A549 (cell line): ENCODE measurements at regions not wholly inside any gene's neighbourhood (a gene's known extent, or its start where the extent isn't known, plus 50 kb on each side); places are given as distances from the start of the nearest gene placed in this dataset.

Experiments
- ATAC-seq, 2 experiments: fragments of 200-7000 bp in 1 of 2; fragments of >200 bp in 1 of 2; cut with Nextera tagmentation in 1 of 2; cut with Tn5 transposase in 1 of 2; 3 replicates each; pipeline versions ENCODE4 v1.8.0 to v1.9.1; 2018 to 2020; ENCODE audit warnings: mild to moderate bottlenecking in 1 of 2, moderate library complexity in 1 of 2
- CTCF ChIA-PET: fragments of 300-600 bp; sonication (Branson Sonifier 250); formaldehyde crosslinking; extraction: SDS; loops from one replicate; lab custom pipeline; 2021; ENCODE audit warnings: antibody characterized with exemption, inconsistent platforms; lab: Yijun Ruan, JAX
- POLR2A ChIA-PET: fragments of 350-600 bp; formaldehyde crosslinking; extraction: SDS; loops from one replicate; lab custom pipeline; 2021; ENCODE audit warnings: antibody characterized with exemption, inconsistent platforms; lab: Yijun Ruan, JAX
- DNase-seq, 2 experiments: peaks; one replicate each; pipeline versions ENCODE4 v3.0.0 to v3.0.0-alpha.2; 2011 to 2016; ENCODE audit warnings: low read depth in 1 of 2, low spot score in 1 of 2
- FAIRE-seq: peaks from 2 replicates; lab custom pipeline; 2011; peaks lifted over from hg19 to GRCh38; lab: Jason Lieb, UNC
- H3K27ac ChIP-seq, 2 experiments: fragments of >200 bp; sonication (Bioruptor Twin); formaldehyde crosslinking; 3 replicates each; pipeline ENCODE4 v1.5.1; 2016 to 2017
- H3K4me1 ChIP-seq: fragments of >200 bp; sonication (Bioruptor Twin); formaldehyde crosslinking; 3 replicates; pipeline ENCODE4 v1.6.1; 2016
- H3K4me2 ChIP-seq: fragments of >200 bp; sonication (Bioruptor Twin); formaldehyde crosslinking; 3 replicates; pipeline ENCODE4 v1.6.1; 2016
- H3K4me3 ChIP-seq: fragments of >200 bp; sonication (Bioruptor Twin); formaldehyde crosslinking; 3 replicates; pipeline ENCODE4 v1.5.1; 2016
- H3K9me3 ChIP-seq: fragments of >200 bp; sonication (Bioruptor Twin); formaldehyde crosslinking; 3 replicates; pipeline ENCODE4 v1.6.1; 2016
- CBX2 ChIP-seq: fragments of 200-600 bp; sonication (generic); IDR thresholded peaks from 2 replicates; pipeline ENCODE4 v1.6.1; 2016; ENCODE audit warnings: low read depth, mild to moderate bottlenecking, borderline replicate concordance
- EHMT2 ChIP-seq: fragments of 200-600 bp; sonication (generic); IDR thresholded peaks from 2 replicates; pipeline ENCODE4 v1.6.1; 2016; ENCODE audit warnings: antibody characterized with exemption, low read depth, mild to moderate bottlenecking, moderate library complexity
- ESRRA ChIP-seq: fragments of 150-350 bp; IDR thresholded peaks from 2 replicates; pipeline ENCODE4 v1.6.1; 2014; ENCODE audit warnings: mild to moderate bottlenecking, low read length, borderline replicate concordance
- FOSB ChIP-seq: fragments of 250-450 bp; sonication (Bioruptor Pico); IDR thresholded peaks from 2 replicates; pipeline ENCODE4 v1.5.0; 2020; ENCODE audit warnings: mild to moderate bottlenecking, moderate library complexity
- FOSL2 ChIP-seq, 2 experiments: fragments of 450-650 bp in 1 of 2; fragments of >200 bp in 1 of 2; sonication (Bioruptor Twin) in 1 of 2; formaldehyde crosslinking; IDR thresholded peaks; 2 replicates each; pipeline versions ENCODE4 v1.5.0 to v1.6.1; 2016 to 2020; ENCODE audit warnings: mild to moderate bottlenecking in 1 of 2, moderate library complexity in 1 of 2
- GATA3 ChIP-seq: IDR thresholded peaks from 2 replicates; pipeline ENCODE4 v1.6.1; 2012; ENCODE audit warnings: borderline replicate concordance
- HOXA7 ChIP-seq: fragments of 250-450 bp; sonication (Bioruptor Pico); IDR thresholded peaks from 2 replicates; pipeline ENCODE4 v1.5.0; 2020; ENCODE audit warnings: mild to moderate bottlenecking, moderate library complexity
- HOXB13 ChIP-seq: fragments of 250-450 bp; sonication (Bioruptor Pico); IDR thresholded peaks from 2 replicates; pipeline ENCODE4 v1.5.0; 2020; ENCODE audit warnings: low read depth, mild to moderate bottlenecking, moderate library complexity
- HOXB5 ChIP-seq: fragments of 250-450 bp; sonication (Bioruptor Pico); IDR thresholded peaks from 2 replicates; pipeline ENCODE4 v1.5.0; 2020; ENCODE audit warnings: mild to moderate bottlenecking, moderate library complexity
- JUN ChIP-seq, 2 experiments: fragments of >200 bp; sonication (Bioruptor Twin); formaldehyde crosslinking; IDR thresholded peaks; 2 replicates in 1 of 2; 3 replicates in 1 of 2; pipeline ENCODE4 v1.6.1; 2016 to 2017
- MAZ ChIP-seq: fragments of 150-350 bp; IDR thresholded peaks from 2 replicates; pipeline ENCODE4 v1.6.1; 2014; ENCODE audit warnings: antibody characterized with exemption, low read depth, low read length, borderline replicate concordance
- MYC ChIP-seq: IDR thresholded peaks from 2 replicates; pipeline ENCODE4 v1.6.1; 2012; ENCODE audit warnings: mild to moderate bottlenecking, inconsistent platforms, low read length, improper control_type of control experiment, borderline replicate concordance
- NPAS2 ChIP-seq: fragments of 250-450 bp; sonication (Bioruptor Pico); IDR thresholded peaks from 2 replicates; pipeline ENCODE4 v1.8.0; 2022; ENCODE audit warnings: mild to moderate bottlenecking, moderate library complexity, borderline replicate concordance
- NR3C1 ChIP-seq: fragments of >200 bp; sonication (Bioruptor Twin); formaldehyde crosslinking; IDR thresholded peaks from 3 replicates; pipeline ENCODE4 v1.6.1; 2017
- POLR2A ChIP-seq: IDR thresholded peaks from 2 replicates; pipeline ENCODE4 v1.6.1; 2012; ENCODE audit warnings: mild to moderate bottlenecking, low read length
- POLR2AphosphoS2 ChIP-seq: conservative IDR thresholded peaks from 2 replicates; pipeline ENCODE4 v1.6.1; 2012; ENCODE audit warnings: low read length, improper control_type of control experiment, inconsistent platforms
- RAD21 ChIP-seq, 2 experiments: fragments of >200 bp in 1 of 2; sonication (Bioruptor Twin) in 1 of 2; formaldehyde crosslinking in 1 of 2; IDR thresholded peaks in 1 of 2; conservative IDR thresholded peaks in 1 of 2; 2 replicates in 1 of 2; 3 replicates in 1 of 2; pipeline ENCODE4 v1.6.1; 2012 to 2018; ENCODE audit warnings: inconsistent platforms in 1 of 2
- RCOR1 ChIP-seq: fragments of 150-350 bp; IDR thresholded peaks from 2 replicates; pipeline ENCODE4 v1.6.1; 2014; ENCODE audit warnings: antibody characterized with exemption, low read length, low read depth
- RFX5 ChIP-seq: fragments of 450-650 bp; IDR thresholded peaks from 2 replicates; pipeline ENCODE4 v1.7.1; 2014; ENCODE audit warnings: antibody characterized with exemption, mild to moderate bottlenecking, moderate library complexity
- TFCP2L1 ChIP-seq: fragments of 250-450 bp; sonication (Bioruptor Pico); IDR thresholded peaks from 2 replicates; pipeline ENCODE4 v1.5.0; 2021; ENCODE audit warnings: mild to moderate bottlenecking
- TP53 ChIP-seq: fragments of 250-450 bp; sonication (Bioruptor Pico); IDR thresholded peaks from 2 replicates; pipeline ENCODE4 v1.5.0; 2021; ENCODE audit warnings: mild to moderate bottlenecking, moderate library complexity
- ZC3H11A ChIP-seq: fragments of 450-650 bp; IDR thresholded peaks from 2 replicates; pipeline ENCODE4 v1.6.1; 2014; ENCODE audit warnings: antibody characterized with exemption, mild to moderate bottlenecking
- WGBS: methylation state at CpG from one replicate; pipeline ENCODE4 v1.1.6; 2017; ENCODE audit errors: missing lambda C conversion rate; 5-methylcytosine and 5-hydroxymethylcytosine counted together
- TF ChIP-seq, protein P1 (sequence below): fragments of >200 bp; sonication (Bioruptor Twin); formaldehyde crosslinking; IDR thresholded peaks from 3 replicates; pipeline ENCODE4 v1.5.1; 2016
- TF ChIP-seq, protein P2 (sequence below): IDR thresholded peaks from 2 replicates; pipeline ENCODE4 v1.6.1; 2012
- TF ChIP-seq, protein P3 (sequence below): fragments of 200-600 bp; sonication (generic); IDR thresholded peaks from 2 replicates; pipeline ENCODE4 v1.6.1; 2016; ENCODE audit warnings: antibody characterized with exemption, mild to moderate bottlenecking, moderate library complexity
- TF ChIP-seq, protein P4 (sequence below): fragments of >200 bp; sonication (Bioruptor Twin); formaldehyde crosslinking; IDR thresholded peaks from 2 replicates; pipeline ENCODE4 v1.6.1; 2016

- POLR2A ChIA-PET: no interaction called here
- ATAC-seq: no peak
- Histone ChIP-seq H3K4me3 (no peak overlapping the region), H3K27ac (no peak overlapping the region), H3K9me3 (no peaks in the 10 kb centered on the region), H3K4me2 (no peak overlapping the region), H3K4me1 (no peaks in the 10 kb centered on the region)
- CTCF ChIA-PET: no interaction called here
- no peak for FAIRE-seq
- no peak for DNase-seq
- WGBS: 0% methylated on average over 1 of the region's 1 CpG
- TF ChIP-seq ZC3H11A: no peak
- TF ChIP-seq NR3C1: no peak
- no peak for TF ChIP-seq ESRRA
- TF ChIP-seq, protein P1, sequence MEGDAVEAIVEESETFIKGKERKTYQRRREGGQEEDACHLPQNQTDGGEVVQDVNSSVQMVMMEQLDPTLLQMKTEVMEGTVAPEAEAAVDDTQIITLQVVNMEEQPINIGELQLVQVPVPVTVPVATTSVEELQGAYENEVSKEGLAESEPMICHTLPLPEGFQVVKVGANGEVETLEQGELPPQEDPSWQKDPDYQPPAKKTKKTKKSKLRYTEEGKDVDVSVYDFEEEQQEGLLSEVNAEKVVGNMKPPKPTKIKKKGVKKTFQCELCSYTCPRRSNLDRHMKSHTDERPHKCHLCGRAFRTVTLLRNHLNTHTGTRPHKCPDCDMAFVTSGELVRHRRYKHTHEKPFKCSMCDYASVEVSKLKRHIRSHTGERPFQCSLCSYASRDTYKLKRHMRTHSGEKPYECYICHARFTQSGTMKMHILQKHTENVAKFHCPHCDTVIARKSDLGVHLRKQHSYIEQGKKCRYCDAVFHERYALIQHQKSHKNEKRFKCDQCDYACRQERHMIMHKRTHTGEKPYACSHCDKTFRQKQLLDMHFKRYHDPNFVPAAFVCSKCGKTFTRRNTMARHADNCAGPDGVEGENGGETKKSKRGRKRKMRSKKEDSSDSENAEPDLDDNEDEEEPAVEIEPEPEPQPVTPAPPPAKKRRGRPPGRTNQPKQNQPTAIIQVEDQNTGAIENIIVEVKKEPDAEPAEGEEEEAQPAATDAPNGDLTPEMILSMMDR: no peak
- TF ChIP-seq, protein P2, sequence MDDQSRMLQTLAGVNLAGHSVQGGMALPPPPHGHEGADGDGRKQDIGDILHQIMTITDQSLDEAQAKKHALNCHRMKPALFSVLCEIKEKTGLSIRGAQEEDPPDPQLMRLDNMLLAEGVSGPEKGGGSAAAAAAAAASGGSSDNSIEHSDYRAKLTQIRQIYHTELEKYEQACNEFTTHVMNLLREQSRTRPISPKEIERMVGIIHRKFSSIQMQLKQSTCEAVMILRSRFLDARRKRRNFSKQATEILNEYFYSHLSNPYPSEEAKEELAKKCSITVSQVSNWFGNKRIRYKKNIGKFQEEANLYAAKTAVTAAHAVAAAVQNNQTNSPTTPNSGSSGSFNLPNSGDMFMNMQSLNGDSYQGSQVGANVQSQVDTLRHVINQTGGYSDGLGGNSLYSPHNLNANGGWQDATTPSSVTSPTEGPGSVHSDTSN: no peak
- TF ChIP-seq GATA3: no peak
- TF ChIP-seq, protein P3, sequence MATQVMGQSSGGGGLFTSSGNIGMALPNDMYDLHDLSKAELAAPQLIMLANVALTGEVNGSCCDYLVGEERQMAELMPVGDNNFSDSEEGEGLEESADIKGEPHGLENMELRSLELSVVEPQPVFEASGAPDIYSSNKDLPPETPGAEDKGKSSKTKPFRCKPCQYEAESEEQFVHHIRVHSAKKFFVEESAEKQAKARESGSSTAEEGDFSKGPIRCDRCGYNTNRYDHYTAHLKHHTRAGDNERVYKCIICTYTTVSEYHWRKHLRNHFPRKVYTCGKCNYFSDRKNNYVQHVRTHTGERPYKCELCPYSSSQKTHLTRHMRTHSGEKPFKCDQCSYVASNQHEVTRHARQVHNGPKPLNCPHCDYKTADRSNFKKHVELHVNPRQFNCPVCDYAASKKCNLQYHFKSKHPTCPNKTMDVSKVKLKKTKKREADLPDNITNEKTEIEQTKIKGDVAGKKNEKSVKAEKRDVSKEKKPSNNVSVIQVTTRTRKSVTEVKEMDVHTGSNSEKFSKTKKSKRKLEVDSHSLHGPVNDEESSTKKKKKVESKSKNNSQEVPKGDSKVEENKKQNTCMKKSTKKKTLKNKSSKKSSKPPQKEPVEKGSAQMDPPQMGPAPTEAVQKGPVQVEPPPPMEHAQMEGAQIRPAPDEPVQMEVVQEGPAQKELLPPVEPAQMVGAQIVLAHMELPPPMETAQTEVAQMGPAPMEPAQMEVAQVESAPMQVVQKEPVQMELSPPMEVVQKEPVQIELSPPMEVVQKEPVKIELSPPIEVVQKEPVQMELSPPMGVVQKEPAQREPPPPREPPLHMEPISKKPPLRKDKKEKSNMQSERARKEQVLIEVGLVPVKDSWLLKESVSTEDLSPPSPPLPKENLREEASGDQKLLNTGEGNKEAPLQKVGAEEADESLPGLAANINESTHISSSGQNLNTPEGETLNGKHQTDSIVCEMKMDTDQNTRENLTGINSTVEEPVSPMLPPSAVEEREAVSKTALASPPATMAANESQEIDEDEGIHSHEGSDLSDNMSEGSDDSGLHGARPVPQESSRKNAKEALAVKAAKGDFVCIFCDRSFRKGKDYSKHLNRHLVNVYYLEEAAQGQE: no peak
- TF ChIP-seq POLR2AphosphoS2: no peak
Measured at GRCh38 chr10:80771285-80771684, 233.6 kb downstream of the SH2D4B start.

GRCh38 chr10:80771902-80772555 is 234.3 kb downstream of the SH2D4B start:
- CTCF ChIA-PET: no interaction called here
- ATAC-seq: no peak
- Histone ChIP-seq H3K9me3 (no peaks in the 10 kb centered on the region), H3K27ac (no peak overlapping the region), H3K4me2 (no peak overlapping the region), H3K4me3 (no peak overlapping the region), H3K4me1 (no peaks in the 10 kb centered on the region)
- no peak for DNase-seq
- 31% methylated on average over 10 of the region's 10 CpGs for WGBS
- no peak for TF ChIP-seq HOXA7 (CRISPR knock-in tag)
- no peak for TF ChIP-seq RFX5
- TF ChIP-seq RCOR1: no peak
- no peak for TF ChIP-seq HOXB13 (CRISPR knock-in tag)
- TF ChIP-seq JUN (IDR thresholded peaks at IDR 0.05): no peak
- TF ChIP-seq CBX2: no peak
- no peak for TF ChIP-seq MAZ
- TF ChIP-seq TP53 (CRISPR knock-in tag): no peak
- no peak for TF ChIP-seq EHMT2
- no peak for TF ChIP-seq MYC
- no peak for TF ChIP-seq POLR2A
- no peak for TF ChIP-seq FOSL2 (IDR thresholded peaks at IDR 0.05)
- TF ChIP-seq FOSL2 (CRISPR knock-in tag; IDR thresholded peaks at IDR 0.05): no peak
- TF ChIP-seq FOSB: no peak
- no peak for TF ChIP-seq RAD21 (conservative IDR thresholded peaks at IDR 0.05 in 1 of 2, IDR thresholded peaks at IDR 0.05 in 1 of 2)
- no peak for TF ChIP-seq HOXB5 (CRISPR knock-in tag)
- no peak for TF ChIP-seq TFCP2L1
- no peak for TF ChIP-seq NPAS2
- no peak for TF ChIP-seq ZC3H11A
- TF ChIP-seq, protein P4, sequence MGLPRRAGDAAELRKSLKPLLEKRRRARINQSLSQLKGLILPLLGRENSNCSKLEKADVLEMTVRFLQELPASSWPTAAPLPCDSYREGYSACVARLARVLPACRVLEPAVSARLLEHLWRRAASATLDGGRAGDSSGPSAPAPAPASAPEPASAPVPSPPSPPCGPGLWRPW: no peak
- no peak for FAIRE-seq
- POLR2A ChIA-PET: no interaction called here
